KMS-11 (cell line): ENCODE measurements at regions not wholly inside any gene's neighbourhood (a gene's known extent, or its start where the extent isn't known, plus 50 kb on each side); places are given as distances from the start of the nearest gene placed in this dataset.

ENCODE experiments used
- H2AFZ ChIP-seq: fragments of 200-600 bp; sonication (generic); 2 replicates; pipeline ENCODE4 v1.6.1; 2016; ENCODE audit warnings: antibody characterized with exemption, mixed run types, low read depth
- H3K27ac ChIP-seq: fragments of 200-600 bp; sonication (generic); 2 replicates; pipeline ENCODE4 v1.6.1; 2016; ENCODE audit warnings: mild to moderate bottlenecking, mixed run types
- H3K27me3 ChIP-seq: fragments of 200-600 bp; sonication (generic); 2 replicates; pipeline ENCODE4 v1.6.1; 2017; ENCODE audit warnings: mild to moderate bottlenecking, low read depth, mixed run types, moderate library complexity; ENCODE audit not compliant: insufficient read depth
- H3K36me3 ChIP-seq: fragments of 200-600 bp; sonication (generic); 2 replicates; pipeline ENCODE4 v1.6.1; 2017; ENCODE audit warnings: mild to moderate bottlenecking, mixed run types; ENCODE audit not compliant: insufficient read depth
- H3K4me1 ChIP-seq: fragments of 200-600 bp; sonication (generic); 2 replicates; pipeline ENCODE4 v1.6.1; 2016; ENCODE audit warnings: mild to moderate bottlenecking, low read depth, mixed run types; ENCODE audit not compliant: poor library complexity, severe bottlenecking
- H3K4me2 ChIP-seq: fragments of 200-600 bp; sonication (generic); 2 replicates; pipeline ENCODE4 v1.7.0; 2016; ENCODE audit warnings: mild to moderate bottlenecking, mixed run types
- H3K4me3 ChIP-seq: fragments of 200-600 bp; sonication (generic); IDR thresholded peaks from 2 replicates; pipeline ENCODE4 v1.6.1; 2017; ENCODE audit warnings: low read depth, low read length, mixed read lengths; ENCODE audit not compliant: insufficient read depth
- H3K79me2 ChIP-seq: fragments of 200-600 bp; sonication (generic); 2 replicates; pipeline ENCODE4 v1.6.1; 2016; ENCODE audit warnings: low read depth, mixed run types; ENCODE audit not compliant: insufficient read depth
- H3K9ac ChIP-seq: fragments of 200-600 bp; sonication (generic); 2 replicates; pipeline ENCODE4 v1.6.1; 2016; ENCODE audit warnings: mild to moderate bottlenecking, mixed run types
- H4K20me1 ChIP-seq: fragments of 200-600 bp; sonication (generic); 2 replicates; pipeline ENCODE4 v1.6.1; 2016; ENCODE audit warnings: mild to moderate bottlenecking, mixed run types; ENCODE audit not compliant: insufficient read depth
- CTCF ChIP-seq: fragments of 200-600 bp; sonication (generic); conservative IDR thresholded peaks from 2 replicates; pipeline ENCODE4 v1.6.1; 2017; ENCODE audit warnings: low read depth, mild to moderate bottlenecking, antibody characterized with exemption, low read length, moderate library complexity, mixed read lengths

- no peak overlapping the region for H2AFZ ChIP-seq
- TF ChIP-seq CTCF: no peak
- H3K79me2 ChIP-seq: no peaks in the 10 kb centered on the region
Observed at GRCh38 chr4:80141543-80141942, 55.8 kb upstream of the PRDM8 start.

GRCh38 chr4:80140194-80140593 is 57.1 kb upstream of the PRDM8 start:
- no peak overlapping the region for H2AFZ ChIP-seq
- H3K36me3 ChIP-seq: no peaks in the 10 kb centered on the region

More at GRCh38 chr4:80141543-80141942, 55.8 kb upstream of the PRDM8 start:
- Histone ChIP-seq H3K27ac (no peak overlapping the region), H3K4me1 (peaks cover 5% of the 10 kb centered on the region), H3K9ac (no peak overlapping the region), H3K4me3 (no peak overlapping the region), H3K4me2 (no peak overlapping the region), H4K20me1 (no peaks in the 10 kb centered on the region), H3K36me3 (no peaks in the 10 kb centered on the region), H3K27me3 (no peaks in the 10 kb centered on the region)

GRCh38 chr4:80139671-80140070 is 57.6 kb upstream of the PRDM8 start:
- Histone ChIP-seq H3K4me1 (peaks cover 5% of the 10 kb centered on the region), H3K9ac (no peak overlapping the region), H3K36me3 (no peaks in the 10 kb centered on the region), H3K79me2 (no peaks in the 10 kb centered on the region), H4K20me1 (no peaks in the 10 kb centered on the region), H3K4me3 (no peak overlapping the region), H3K4me2 (no peak overlapping the region), H3K27me3 (no peaks in the 10 kb centered on the region), H2AFZ (no peak overlapping the region), H3K27ac (no peak overlapping the region)
- TF ChIP-seq CTCF: no peak

More at GRCh38 chr4:80140194-80140593, 57.1 kb upstream of the PRDM8 start:
- Histone ChIP-seq H3K27ac (no peak overlapping the region), H3K4me3 (no peak overlapping the region), H4K20me1 (no peaks in the 10 kb centered on the region), H3K27me3 (no peaks in the 10 kb centered on the region), H3K9ac (no peak overlapping the region), H3K4me2 (no peak overlapping the region), H3K4me1 (peaks cover 5% of the 10 kb centered on the region), H3K79me2 (no peaks in the 10 kb centered on the region)
- TF ChIP-seq CTCF: no peak

- H3K4me2 ChIP-seq: no peak overlapping the region; the same call in 1 of the 2 replicates
Observed at GRCh38 chr4:80138551-80139538, 58.5 kb upstream of the PRDM8 start.

More at GRCh38 chr4:80138551-80139538, 58.5 kb upstream of the PRDM8 start:
- Histone ChIP-seq H2AFZ (no peak overlapping the region), H3K36me3 (no peaks in the 10 kb centered on the region), H3K4me3 (no peak overlapping the region), H3K27ac (no peak overlapping the region), H4K20me1 (no peaks in the 10 kb centered on the region), H3K4me1 (peaks cover 5% of the 10 kb centered on the region), H3K27me3 (no peaks in the 10 kb centered on the region), H3K9ac (no peak overlapping the region), H3K79me2 (no peaks in the 10 kb centered on the region)
- no peak for TF ChIP-seq CTCF
